Endothelial cell of umbilical vein (primary cell): ENCODE measurements at regions not wholly inside any gene's neighbourhood (a gene's known extent, or its start where the extent isn't known, plus 50 kb on each side); places are given as distances from the start of the nearest gene placed in this dataset.

Experiments used
- BruUV-seq: library from RNA; stranded (reverse); fragments of 400-500 nt; replicated peaks from 2 replicates; lab custom pipeline; 2021; lab: Mats Ljungman, UMichigan
- CTCF ChIA-PET: fragments of 300-600, 350-600 bp; sonication (Branson Sonifier 250); formaldehyde crosslinking; loops from one replicate; lab custom pipeline; 2021; ENCODE audit warnings: antibody characterized with exemption, inconsistent platforms; lab: Charles Lee
- POLR2A ChIA-PET: fragments of 300-600, 350-600 bp; sonication (Branson Sonifier 250); formaldehyde crosslinking; loops from one replicate; lab custom pipeline; 2021; ENCODE audit warnings: antibody characterized with exemption, inconsistent platforms; lab: Charles Lee
- DNase-seq: peaks from one replicate; pipeline ENCODE4 v3.0.0-alpha.2; 2011; ENCODE audit warnings: low read depth, low spot score
- FAIRE-seq: peaks from 2 replicates; lab custom pipeline; 2011; peaks lifted over from hg19 to GRCh38; lab: Jason Lieb, UNC
- H2AFZ ChIP-seq: 2 replicates; pipeline ENCODE4 v1.6.0; 2012; ENCODE audit warnings: low read depth, low read length, control low read depth, inconsistent platforms
- H3K27ac ChIP-seq: 2 replicates; pipeline ENCODE4 v1.5.1; 2011; ENCODE audit warnings: low read depth, mild to moderate bottlenecking, control low read depth, low read length, moderate library complexity; ENCODE audit not compliant: insufficient read depth
- H3K27me3 ChIP-seq, 2 experiments: 2 replicates each; pipeline versions ENCODE4 v1.6.0 to v1.6.1; 2011; ENCODE audit warnings: low read length in 2 of 2, mixed read lengths in 1 of 2; ENCODE audit not compliant: control insufficient read depth in 2 of 2, insufficient read depth in 2 of 2
- H3K36me3 ChIP-seq, 2 experiments: 2 replicates in 1 of 2; 3 replicates in 1 of 2; pipeline ENCODE4 v1.5.1; 2011; ENCODE audit warnings: low read length in 2 of 2, mild to moderate bottlenecking in 1 of 2, moderate library complexity in 1 of 2; ENCODE audit not compliant: control insufficient read depth in 2 of 2, insufficient read depth in 2 of 2; ENCODE audit errors: extremely low read depth in 1 of 2
- H3K4me1 ChIP-seq: 3 replicates; pipeline ENCODE4 v1.5.1; 2011; ENCODE audit warnings: mild to moderate bottlenecking, low read length; ENCODE audit not compliant: control insufficient read depth, insufficient read depth; ENCODE audit errors: extremely low read depth
- H3K4me2 ChIP-seq: 2 replicates; pipeline ENCODE4 v1.6.1; 2011; ENCODE audit warnings: low read length, control low read depth, mixed read lengths; ENCODE audit not compliant: insufficient read depth
- H3K4me3 ChIP-seq, 3 experiments: fragments of 200-600 bp in 1 of 3; sonication (generic), shearing (Covaris generic) in 1 of 3; replicated peaks in 1 of 3; 2 replicates each; pipeline ENCODE4 v1.5.1; 2011 to 2016; ENCODE audit warnings: control low read depth in 3 of 3, low read length in 3 of 3, mild to moderate bottlenecking in 2 of 3, inconsistent platforms in 1 of 3, low read depth in 1 of 3, moderate library complexity in 1 of 3; ENCODE audit not compliant: insufficient read depth in 1 of 3
- H3K79me2 ChIP-seq: 2 replicates; pipeline ENCODE4 v1.6.0; 2012; ENCODE audit warnings: low read length, inconsistent platforms; ENCODE audit not compliant: control insufficient read depth, insufficient read depth
- H3K9ac ChIP-seq: replicated peaks from 2 replicates; pipeline ENCODE3; 2011; ENCODE audit warnings: low read length, control low read depth; ENCODE audit not compliant: insufficient read depth; ENCODE audit errors: extremely low read depth
- H3K9me1 ChIP-seq: replicated peaks from 3 replicates; pipeline ENCODE4 v1.6.0; 2011; ENCODE audit warnings: mild to moderate bottlenecking, low read length; ENCODE audit not compliant: control insufficient read depth, insufficient read depth; ENCODE audit errors: extremely low read depth
- H3K9me3 ChIP-seq: replicated peaks from 2 replicates; pipeline ENCODE4 v1.5.1; 2012; ENCODE audit warnings: low read length, inconsistent platforms; ENCODE audit not compliant: control insufficient read depth, insufficient read depth
- H4K20me1 ChIP-seq: replicated peaks from 2 replicates; pipeline ENCODE3; 2011; ENCODE audit warnings: mild to moderate bottlenecking, low read length; ENCODE audit not compliant: control insufficient read depth, insufficient read depth; ENCODE audit errors: extremely low read depth
- EZH2 ChIP-seq: IDR thresholded peaks from 2 replicates; pipeline ENCODE4 v1.6.1; 2012; ENCODE audit warnings: borderline replicate concordance, low read depth, mild to moderate bottlenecking, moderate library complexity, low read length, inconsistent platforms; ENCODE audit not compliant: severe bottlenecking
- FOS ChIP-seq: IDR thresholded peaks from 2 replicates; pipeline ENCODE4 v1.6.1; 2011; ENCODE audit warnings: mild to moderate bottlenecking, low read length, moderate library complexity, borderline replicate concordance; ENCODE audit not compliant: insufficient read depth
- GATA2 ChIP-seq: IDR thresholded peaks from 2 replicates; pipeline ENCODE4 v1.7.0; 2011; ENCODE audit warnings: low read depth, mild to moderate bottlenecking, moderate library complexity, mixed read lengths, low read length; ENCODE audit not compliant: insufficient read length, insufficient read depth
- MAX ChIP-seq: IDR thresholded peaks from 2 replicates; pipeline ENCODE4 v1.6.1; 2011; ENCODE audit not compliant: insufficient read depth, insufficient read length
- MYC ChIP-seq: IDR thresholded peaks from one replicate; pipeline ENCODE4 v1.6.1; 2011; ENCODE audit warnings: mild to moderate bottlenecking, low read depth, low read length
- POLR2AphosphoS5 ChIP-seq: IDR thresholded peaks from 2 replicates; pipeline ENCODE4 v1.6.1; 2012; ENCODE audit warnings: low read depth, mild to moderate bottlenecking, control low read depth, low read length, moderate library complexity; ENCODE audit not compliant: insufficient read depth
- dilution Hi-C: fragments of 300-500 bp; cut with MboI; formaldehyde crosslinking; loops from one replicate; pipeline ENCODE4 v1.15.0; 2019; ENCODE audit warnings: low sequenced_read_pairs; ENCODE audit not compliant: extremely low pct_ligation_motif_present
- intact Hi-C: fragments of 100-400 bp; cut with micrococcal nuclease; formaldehyde crosslinking; loops from one replicate; pipeline ENCODE4 v1.10.0; 2022
- TF ChIP-seq, protein P1 (sequence below), 2 donors: IDR thresholded peaks; 1 replicate in 1 of 2; 2 replicates in 1 of 2; pipeline ENCODE4 v1.5.1; 2011; ENCODE audit warnings: low read length in 2 of 2, mild to moderate bottlenecking in 2 of 2, moderate library complexity in 2 of 2, control low read depth in 1 of 2, inconsistent platforms in 1 of 2, low read depth in 1 of 2; ENCODE audit not compliant: insufficient read depth in 1 of 2; ENCODE audit errors: extremely low read depth in 1 of 2

DNA sequence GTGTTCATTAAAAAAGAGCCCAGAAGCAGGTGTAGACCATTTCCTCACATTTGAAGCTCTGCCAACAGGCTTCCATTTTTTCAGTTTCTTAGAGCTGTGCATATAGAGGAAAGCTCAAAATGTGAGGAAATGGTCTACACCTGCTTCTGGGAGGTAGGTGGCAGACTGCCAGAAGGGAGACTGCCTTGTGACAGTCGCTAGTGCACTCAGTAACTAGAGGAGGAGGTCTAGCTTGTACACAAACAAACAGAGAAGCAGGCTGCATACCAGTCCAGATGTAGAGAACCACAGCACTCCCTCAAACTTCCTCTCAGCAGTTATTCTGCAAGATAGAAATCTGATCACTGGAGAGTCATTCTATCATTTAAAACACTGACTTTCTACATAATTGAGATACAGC is 800.2 kb downstream of the EFNB2 start:
- Histone ChIP-seq H3K79me2 (no peaks in the 10 kb centered on the region), H3K36me3 (no peaks in the 10 kb centered on the region), H3K27ac (no peak overlapping the region), H3K9me3 (no peaks in the 10 kb centered on the region), H3K4me3 (no peak overlapping the region), H3K9me1 (no peaks in the 10 kb centered on the region), H4K20me1 (no peaks in the 10 kb centered on the region), H2AFZ (no peak overlapping the region), H3K4me2 (no peak overlapping the region), H3K4me1 (no peaks in the 10 kb centered on the region), H3K9ac (no peak overlapping the region), H3K27me3 (no peaks in the 10 kb centered on the region)
- TF ChIP-seq MYC = no peak
- no peak for TF ChIP-seq FOS
- no peak for TF ChIP-seq MAX
- TF ChIP-seq, protein P1, sequence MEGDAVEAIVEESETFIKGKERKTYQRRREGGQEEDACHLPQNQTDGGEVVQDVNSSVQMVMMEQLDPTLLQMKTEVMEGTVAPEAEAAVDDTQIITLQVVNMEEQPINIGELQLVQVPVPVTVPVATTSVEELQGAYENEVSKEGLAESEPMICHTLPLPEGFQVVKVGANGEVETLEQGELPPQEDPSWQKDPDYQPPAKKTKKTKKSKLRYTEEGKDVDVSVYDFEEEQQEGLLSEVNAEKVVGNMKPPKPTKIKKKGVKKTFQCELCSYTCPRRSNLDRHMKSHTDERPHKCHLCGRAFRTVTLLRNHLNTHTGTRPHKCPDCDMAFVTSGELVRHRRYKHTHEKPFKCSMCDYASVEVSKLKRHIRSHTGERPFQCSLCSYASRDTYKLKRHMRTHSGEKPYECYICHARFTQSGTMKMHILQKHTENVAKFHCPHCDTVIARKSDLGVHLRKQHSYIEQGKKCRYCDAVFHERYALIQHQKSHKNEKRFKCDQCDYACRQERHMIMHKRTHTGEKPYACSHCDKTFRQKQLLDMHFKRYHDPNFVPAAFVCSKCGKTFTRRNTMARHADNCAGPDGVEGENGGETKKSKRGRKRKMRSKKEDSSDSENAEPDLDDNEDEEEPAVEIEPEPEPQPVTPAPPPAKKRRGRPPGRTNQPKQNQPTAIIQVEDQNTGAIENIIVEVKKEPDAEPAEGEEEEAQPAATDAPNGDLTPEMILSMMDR (IDR thresholded peaks at IDR 0.05; ENCODE audit: extremely low read depth in 1 of 2, insufficient read depth in 1 of 2, low read depth in 1 of 2, low read length in 2 of 2) = no peak
- TF ChIP-seq EZH2 = no peak
- TF ChIP-seq POLR2AphosphoS5 = no peak
- TF ChIP-seq GATA2 = no peak
- intact Hi-C loops = loop anchor here (10.0 kb wide), 1 partner anchor 800 kb away; the partner anchor contains the start of gene EFNB2
- CTCF ChIA-PET = no interaction called here
- DNase-seq = no peak
- POLR2A ChIA-PET = no interaction called here
- no peak for FAIRE-seq
- no TSS peak for BruUV-seq
- dilution Hi-C loops = no loop called here
